Sigmoid colon (tissue), 4 donors: ENCODE measurements at regions not wholly inside any gene's neighbourhood (a gene's known extent, or its start where the extent isn't known, plus 50 kb on each side); places are given as distances from the start of the nearest gene placed in this dataset.

ENCODE experiments used
- CTCF ChIP-seq, 4 experiments: fragments of 450-650 bp in 3 of 4; fragments of 200-600 bp in 1 of 4; IDR thresholded peaks; one replicate each; pipeline ENCODE4 v1.5.1; 2016 to 2019; ENCODE audit warnings: antibody characterized with exemption in 4 of 4, mild to moderate bottlenecking in 3 of 4, moderate library complexity in 2 of 4
- EP300 ChIP-seq, 4 donors: sonication (generic); formaldehyde crosslinking; IDR thresholded peaks; one replicate each; pipeline ENCODE4 v1.6.1; 2017; ENCODE audit warnings: antibody characterized with exemption in 4 of 4
- POLR2A ChIP-seq, 2 donors: fragments of 450-650 bp; IDR thresholded peaks; one replicate each; pipeline ENCODE4 v1.6.1; 2016; ENCODE audit warnings: antibody characterized with exemption in 2 of 2, mild to moderate bottlenecking in 2 of 2, moderate library complexity in 2 of 2
- POLR2AphosphoS5 ChIP-seq, 4 donors: sonication (generic); formaldehyde crosslinking; IDR thresholded peaks; one replicate each; pipeline ENCODE4 v1.6.1; 2017; ENCODE audit warnings: antibody characterized with exemption in 4 of 4

- no peak for TF ChIP-seq CTCF (IDR thresholded peaks at IDR 0.05)
- TF ChIP-seq POLR2A (IDR thresholded peaks at IDR 0.05): no peak
- TF ChIP-seq POLR2AphosphoS5 (IDR thresholded peaks at IDR 0.05): no peak
- TF ChIP-seq EP300 (IDR thresholded peaks at IDR 0.05): no peak
Observed at GRCh38 chr5:56459394-56460194, 226.5 kb upstream of the ANKRD55 start.
